ENCODE measurements at regions not wholly inside any gene's neighbourhood (a gene's known extent, or its start where the extent isn't known, plus 50 kb on each side); places are given as distances from the start of the nearest gene placed in this dataset.

- CTCF ChIA-PET = interaction anchor here (0.7 kb wide), 1 partner anchor 231 kb away, joined by 3 read pairs; no protein-coding TSS in a partner anchor
Observed at GRCh38 chr7:10910447-10910846, 63.2 kb upstream of the PHF14 start.

More at GRCh38 chr7:10910447-10910846, 63.2 kb upstream of the PHF14 start:
- Histone ChIP-seq H3K4me1 (ENCODE audit: control insufficient read depth, insufficient read depth, low read length) (no peaks in the 10 kb centered on the region), H3K4me3 (ENCODE audit: low read depth, low read length) (no peak overlapping the region), H3K9me3 (ENCODE audit: control insufficient read depth, insufficient read depth, low read depth, low read length) (no peaks in the 10 kb centered on the region), H3K27ac (ENCODE audit: extremely low read depth, low read depth, low read length) (no peak overlapping the region), H3K36me3 (ENCODE audit: control insufficient read depth in 2 of 2, insufficient read depth in 1 of 2, low read length in 2 of 2) (no peaks in the 10 kb centered on the region)
- POLR2A ChIA-PET = no interaction called here
- TF ChIP-seq ZNF280C (tag by site-specific recombination; IDR thresholded peaks at IDR 0.05) = no peak
- no peak for TF ChIP-seq FEZF1 (tag by site-specific recombination; IDR thresholded peaks at IDR 0.05)
- TF ChIP-seq HOXA7 (CRISPR knock-in tag; IDR thresholded peaks at IDR 0.05; ENCODE audit: borderline replicate concordance) = no peak
- no peak for TF ChIP-seq ZBTB49 (tag by site-specific recombination; IDR thresholded peaks at IDR 0.05; ENCODE audit: low read depth)
- no peak for TF ChIP-seq ZNF248 (tag by site-specific recombination; IDR thresholded peaks at IDR 0.05)
- no peak for TF ChIP-seq ZNF600 (tag by site-specific recombination; IDR thresholded peaks at IDR 0.05)
- no peak for TF ChIP-seq ZSCAN5A (tag by site-specific recombination; IDR thresholded peaks at IDR 0.05)
- TF ChIP-seq ZNF76 (tag by site-specific recombination; IDR thresholded peaks at IDR 0.05; ENCODE audit: borderline replicate concordance, low read depth) = no peak
- no peak for TF ChIP-seq SCRT2 (tag by site-specific recombination; IDR thresholded peaks at IDR 0.05)
- TF ChIP-seq PRDM6 (tag by site-specific recombination; IDR thresholded peaks at IDR 0.05) = no peak
- no peak for TF ChIP-seq YY1 (tag by site-specific recombination; IDR thresholded peaks at IDR 0.05)
- no peak for TF ChIP-seq KLF7 (tag by site-specific recombination; IDR thresholded peaks at IDR 0.05; ENCODE audit: borderline replicate concordance)
- TF ChIP-seq CTCF (tag by site-specific recombination; IDR thresholded peaks at IDR 0.05) = no peak
- no peak for TF ChIP-seq ZNF830 (tag by site-specific recombination; IDR thresholded peaks at IDR 0.05; ENCODE audit: low read depth)
- TF ChIP-seq ZNF175 (tag by site-specific recombination; IDR thresholded peaks at IDR 0.05) = no peak
- TF ChIP-seq ZNF837 (tag by site-specific recombination; IDR thresholded peaks at IDR 0.05) = no peak

Measured in HEK293 (cell line).